Psoas muscle (tissue), 7 donors: ENCODE measurements at regions not wholly inside any gene's neighbourhood (a gene's known extent, or its start where the extent isn't known, plus 50 kb on each side); places are given as distances from the start of the nearest gene placed in this dataset.

ENCODE experiments used
- ATAC-seq, 4 donors: fragments of 200-7000 bp; cut with Tn5 transposase; one replicate each; pipeline ENCODE4 v1.9.1; 2020; ENCODE audit warnings: moderate library complexity in 3 of 4, mild to moderate bottlenecking in 2 of 4
- DNase-seq, 2 donors: peaks; one replicate each; pipeline ENCODE4 v3.0.0-alpha.2; 2020
- H3K27ac ChIP-seq: fragments of 200-600 bp; one replicate; pipeline ENCODE4 v1.8.0; 2022
- H3K27me3 ChIP-seq, 3 donors: fragments of 200-600 bp in 1 of 3; one replicate each; pipeline versions ENCODE4 v1.6.1 to v1.8.0; 2013 to 2022; ENCODE audit warnings: low read length in 2 of 3, mild to moderate bottlenecking in 2 of 3, moderate library complexity in 1 of 3; ENCODE audit not compliant: insufficient read depth in 3 of 3
- H3K36me3 ChIP-seq, 2 donors: fragments of 200-600 bp in 1 of 2; one replicate each; pipeline versions ENCODE4 v1.6.1 to v1.8.0; 2013 to 2022; ENCODE audit warnings: low read depth in 1 of 2, mild to moderate bottlenecking in 1 of 2, moderate library complexity in 1 of 2; ENCODE audit not compliant: insufficient read depth in 1 of 2
- H3K4me1 ChIP-seq: fragments of 200-600 bp; one replicate; pipeline ENCODE4 v1.8.0; 2022
- H3K4me3 ChIP-seq: fragments of 200-600 bp; one replicate; pipeline ENCODE4 v1.8.0; 2022; ENCODE audit warnings: mild to moderate bottlenecking
- H3K9me3 ChIP-seq: fragments of 200-600 bp; one replicate; pipeline ENCODE4 v1.8.0; 2022
- WGBS, 3 donors: extraction: QIAGEN DNeasy Blood & Tissue Kit; methylation state at CpG; one replicate each; pipeline versions ENCODE4 v1.1.6 to v1.1.7; 2013; 5-methylcytosine and 5-hydroxymethylcytosine counted together
- intact Hi-C, 2 donors: fragments of 100-400 bp; cut with DNase I; formaldehyde crosslinking; loops; one replicate each; pipeline versions ENCODE4 v1.11.0 to v1.14.2; 2022
- TF ChIP-seq, protein P1 (sequence below): fragments of 200-600 bp; IDR thresholded peaks from one replicate; pipeline ENCODE4 v1.8.0; 2022; ENCODE audit warnings: antibody characterized with exemption
- donor health status: healthy with polysubstance abuse.
- donor health status: DM: no; HTN: no; CAD: no; lungs with moderate emphysema.
- donor health status: Bipolar disorder and iron deficiency.
- donor health status: healthy.
- donor health status: DM: yes; HTN: yes; CAD: no.
- donor health status: DM: no; HTN: no; CAD: no.
- donor health status: DM: yes; HTN: yes; CAD: no.

GRCh38 chr4:185938654-185939053, 126.7 kb upstream of the SORBS2 start:
- ATAC-seq (no peak), DNase-seq (no peak)
- 81 to 90% (median 86%) methylated on average over 8 of the region's 8 CpGs for WGBS, 3 donors
- H3K27me3 ChIP-seq = peaks cover 0 to 9% (median 0%) of the 10 kb centered on the region in 3 donors
- H3K4me1 ChIP-seq = no peaks in the 10 kb centered on the region
- no peak overlapping the region for H3K27ac ChIP-seq
- no peak overlapping the region for H3K4me3 ChIP-seq
- H3K9me3 ChIP-seq = no peaks in the 10 kb centered on the region
- intact Hi-C loops = no loop called here
- TF ChIP-seq, protein P1, sequence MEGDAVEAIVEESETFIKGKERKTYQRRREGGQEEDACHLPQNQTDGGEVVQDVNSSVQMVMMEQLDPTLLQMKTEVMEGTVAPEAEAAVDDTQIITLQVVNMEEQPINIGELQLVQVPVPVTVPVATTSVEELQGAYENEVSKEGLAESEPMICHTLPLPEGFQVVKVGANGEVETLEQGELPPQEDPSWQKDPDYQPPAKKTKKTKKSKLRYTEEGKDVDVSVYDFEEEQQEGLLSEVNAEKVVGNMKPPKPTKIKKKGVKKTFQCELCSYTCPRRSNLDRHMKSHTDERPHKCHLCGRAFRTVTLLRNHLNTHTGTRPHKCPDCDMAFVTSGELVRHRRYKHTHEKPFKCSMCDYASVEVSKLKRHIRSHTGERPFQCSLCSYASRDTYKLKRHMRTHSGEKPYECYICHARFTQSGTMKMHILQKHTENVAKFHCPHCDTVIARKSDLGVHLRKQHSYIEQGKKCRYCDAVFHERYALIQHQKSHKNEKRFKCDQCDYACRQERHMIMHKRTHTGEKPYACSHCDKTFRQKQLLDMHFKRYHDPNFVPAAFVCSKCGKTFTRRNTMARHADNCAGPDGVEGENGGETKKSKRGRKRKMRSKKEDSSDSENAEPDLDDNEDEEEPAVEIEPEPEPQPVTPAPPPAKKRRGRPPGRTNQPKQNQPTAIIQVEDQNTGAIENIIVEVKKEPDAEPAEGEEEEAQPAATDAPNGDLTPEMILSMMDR = no peak
- no peaks in the 10 kb centered on the region for H3K36me3 ChIP-seq

DNA sequence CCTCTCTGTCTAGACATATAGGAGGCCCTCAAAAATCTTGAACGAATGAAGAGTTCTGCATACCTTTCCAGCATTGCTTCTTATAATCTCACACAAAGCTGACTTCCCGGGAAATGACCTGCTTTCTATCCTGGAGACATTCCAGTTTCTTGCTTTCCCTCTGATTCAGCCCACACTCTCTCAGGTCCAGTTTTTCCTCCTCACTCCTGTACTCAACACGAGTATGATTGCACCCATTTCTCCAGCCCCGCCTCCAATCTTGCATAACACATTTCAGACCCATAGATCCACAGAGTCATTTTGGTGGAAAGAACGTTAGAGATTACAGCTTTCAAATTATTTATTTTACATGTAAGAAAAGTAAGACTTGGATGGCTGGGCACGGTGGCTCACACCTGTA, 127.5 kb upstream of the TLR3 start:
- no peaks in the 10 kb centered on the region for H3K4me1 ChIP-seq
- no peak for ATAC-seq
- H3K9me3 ChIP-seq = no peaks in the 10 kb centered on the region
- H3K27ac ChIP-seq = no peak overlapping the region
- peaks cover 0 to 5% (median 0%) of the 10 kb centered on the region in 3 donors for H3K27me3 ChIP-seq
- intact Hi-C loops = no loop called here
- H3K36me3 ChIP-seq = no peaks in the 10 kb centered on the region
- 74 to 81% (median 77%) methylated on average over 6 of the region's 6 CpGs for WGBS, 3 donors
- H3K4me3 ChIP-seq = no peak overlapping the region
- TF ChIP-seq, protein P1 = no peak
- DNase-seq = no peak

DNA sequence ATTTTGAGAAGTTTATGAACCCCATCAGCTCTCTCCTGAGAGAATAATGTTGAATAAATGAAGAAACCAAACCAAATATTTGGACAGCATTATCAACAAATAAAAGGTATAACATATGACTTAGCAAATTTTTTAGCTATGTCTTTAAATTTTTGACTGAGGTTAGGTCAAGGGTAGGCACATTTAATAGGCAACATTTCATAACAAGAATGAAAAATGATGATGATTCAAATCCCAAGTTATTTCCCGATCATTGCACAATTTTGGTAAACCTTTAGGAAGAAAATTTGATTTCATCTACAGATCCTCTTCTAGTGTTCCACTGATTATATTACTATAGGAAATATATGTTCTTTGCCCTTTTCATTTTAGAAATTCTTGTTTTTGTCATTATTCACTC, 123.7 kb upstream of the TLR3 start:
- intact Hi-C loops = no loop called here
- Histone ChIP-seq H3K4me1 (no peaks in the 10 kb centered on the region), H3K27ac (no peak overlapping the region), H3K27me3 (no peaks in the 10 kb centered on the region), H3K4me3 (no peak overlapping the region), H3K9me3 (no peaks in the 10 kb centered on the region), H3K36me3 (no peaks in the 10 kb centered on the region)
- TF ChIP-seq, protein P1 = no peak
- DNase-seq = no peak
- 86 to 97% (median 92%) methylated on average over 1 of the region's 1 CpG for WGBS, 3 donors
- no peak for ATAC-seq

- Histone ChIP-seq H3K36me3 (no peaks in the 10 kb centered on the region), H3K9me3 (no peaks in the 10 kb centered on the region), H3K4me1 (no peaks in the 10 kb centered on the region), H3K27me3 (no peaks in the 10 kb centered on the region), H3K27ac (no peak overlapping the region), H3K4me3 (no peak overlapping the region)
- DNase-seq (no peak), ATAC-seq (no peak)
- intact Hi-C loops = no loop called here
- WGBS, 3 donors = 77 to 82% (median 78%) methylated on average over 3 of the region's 3 CpGs
- TF ChIP-seq, protein P1 = no peak
Observed at GRCh38 chr4:185945906-185946305, 123.0 kb upstream of the TLR3 start.

DNA sequence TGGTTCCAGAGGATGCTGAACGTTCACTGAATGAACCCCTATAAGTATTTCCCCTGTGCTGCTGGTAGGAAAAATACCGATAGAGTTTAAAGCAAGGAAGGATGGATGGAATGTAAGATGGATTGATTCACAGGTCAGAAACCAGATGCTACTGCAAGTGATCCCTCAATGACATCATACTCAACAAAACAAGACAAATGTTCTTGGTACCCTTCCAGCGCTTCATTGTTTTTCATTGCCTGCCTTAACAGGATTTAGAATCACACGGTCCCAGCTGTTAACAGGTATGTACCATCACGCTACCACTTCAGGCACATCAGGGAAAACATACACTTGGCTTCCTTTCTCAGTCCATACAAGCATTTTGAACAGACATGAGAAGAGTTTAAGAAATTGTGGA, 118.1 kb upstream of the TLR3 start:
- intact Hi-C loops = no loop called here
- Histone ChIP-seq H3K9me3 (no peaks in the 10 kb centered on the region), H3K4me1 (no peaks in the 10 kb centered on the region), H3K36me3 (no peaks in the 10 kb centered on the region), H3K27ac (no peak overlapping the region), H3K27me3 (no peaks in the 10 kb centered on the region), H3K4me3 (no peak overlapping the region)
- ATAC-seq = no peak
- WGBS, 3 donors = 36 to 46% (median 38%) methylated on average over 5 of the region's 5 CpGs
- TF ChIP-seq, protein P1 = no peak
- DNase-seq = no peak
